Lower lobe of right lung (tissue), 2 donors: ENCODE measurements at regions not wholly inside any gene's neighbourhood (a gene's known extent, or its start where the extent isn't known, plus 50 kb on each side); places are given as distances from the start of the nearest gene placed in this dataset.

ENCODE experiments used
- ATAC-seq, 2 donors: fragments of 200-7000 bp; cut with Tn5 transposase; one replicate each; pipeline ENCODE4 v1.9.1; 2020 to 2022; ENCODE audit warnings: mild to moderate bottlenecking in 2 of 2, moderate library complexity in 2 of 2
- DNase-seq: peaks from one replicate; pipeline ENCODE4 v3.0.0-alpha.2; 2020
- H3K27ac ChIP-seq: fragments of 200-600 bp; one replicate; pipeline ENCODE4 v1.8.0; 2022
- H3K27me3 ChIP-seq: fragments of 200-600 bp; one replicate; pipeline ENCODE4 v1.8.0; 2022; ENCODE audit warnings: low read depth
- H3K36me3 ChIP-seq: fragments of 200-600 bp; one replicate; pipeline ENCODE4 v1.8.0; 2022; ENCODE audit warnings: mild to moderate bottlenecking
- H3K4me1 ChIP-seq: fragments of 200-600 bp; one replicate; pipeline ENCODE4 v1.8.0; 2022
- H3K4me3 ChIP-seq: fragments of 200-600 bp; one replicate; pipeline ENCODE4 v1.8.0; 2022; ENCODE audit warnings: mild to moderate bottlenecking
- H3K9me3 ChIP-seq: fragments of 200-600 bp; one replicate; pipeline ENCODE4 v1.8.0; 2022
- intact Hi-C: fragments of 100-400 bp; cut with DNase I; formaldehyde crosslinking; loops from one replicate; pipeline ENCODE4 v1.11.0; 2022
- TF ChIP-seq, protein P1 (sequence below): fragments of 200-600 bp; IDR thresholded peaks from one replicate; pipeline ENCODE4 v1.8.0; 2022; ENCODE audit warnings: antibody characterized with exemption, mild to moderate bottlenecking
- donor health status: DM: no; HTN: yes; CAD: no; lungs with severe emphysema.

- no peak overlapping the region for H3K4me3 ChIP-seq
- no peaks in the 10 kb centered on the region for H3K9me3 ChIP-seq
- intact Hi-C loops = no loop called here
- H3K4me1 ChIP-seq = no peaks in the 10 kb centered on the region
- TF ChIP-seq, protein P1, sequence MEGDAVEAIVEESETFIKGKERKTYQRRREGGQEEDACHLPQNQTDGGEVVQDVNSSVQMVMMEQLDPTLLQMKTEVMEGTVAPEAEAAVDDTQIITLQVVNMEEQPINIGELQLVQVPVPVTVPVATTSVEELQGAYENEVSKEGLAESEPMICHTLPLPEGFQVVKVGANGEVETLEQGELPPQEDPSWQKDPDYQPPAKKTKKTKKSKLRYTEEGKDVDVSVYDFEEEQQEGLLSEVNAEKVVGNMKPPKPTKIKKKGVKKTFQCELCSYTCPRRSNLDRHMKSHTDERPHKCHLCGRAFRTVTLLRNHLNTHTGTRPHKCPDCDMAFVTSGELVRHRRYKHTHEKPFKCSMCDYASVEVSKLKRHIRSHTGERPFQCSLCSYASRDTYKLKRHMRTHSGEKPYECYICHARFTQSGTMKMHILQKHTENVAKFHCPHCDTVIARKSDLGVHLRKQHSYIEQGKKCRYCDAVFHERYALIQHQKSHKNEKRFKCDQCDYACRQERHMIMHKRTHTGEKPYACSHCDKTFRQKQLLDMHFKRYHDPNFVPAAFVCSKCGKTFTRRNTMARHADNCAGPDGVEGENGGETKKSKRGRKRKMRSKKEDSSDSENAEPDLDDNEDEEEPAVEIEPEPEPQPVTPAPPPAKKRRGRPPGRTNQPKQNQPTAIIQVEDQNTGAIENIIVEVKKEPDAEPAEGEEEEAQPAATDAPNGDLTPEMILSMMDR = no peak
- H3K36me3 ChIP-seq = no peaks in the 10 kb centered on the region
- peak in 1 of 2 donors; percentile 28 for ATAC-seq
- no peak for DNase-seq
- no peak overlapping the region for H3K27ac ChIP-seq
- no peaks in the 10 kb centered on the region for H3K27me3 ChIP-seq
Observed at GRCh38 chr3:177429079-177429478, 231.8 kb upstream of the TBL1XR1 start.

- no peak overlapping the region for H3K4me3 ChIP-seq
- DNase-seq = no peak
- no peaks in the 10 kb centered on the region for H3K27me3 ChIP-seq
- no peak overlapping the region for H3K27ac ChIP-seq
- no peaks in the 10 kb centered on the region for H3K4me1 ChIP-seq
- TF ChIP-seq, protein P1 = no peak
- no peaks in the 10 kb centered on the region for H3K36me3 ChIP-seq
- ATAC-seq = no peak
- H3K9me3 ChIP-seq = no peaks in the 10 kb centered on the region
- intact Hi-C loops = no loop called here
Observed at GRCh38 chr3:177429771-177430170, 232.5 kb upstream of the TBL1XR1 start.

- Histone ChIP-seq H3K27ac (no peak overlapping the region), H3K9me3 (no peaks in the 10 kb centered on the region), H3K27me3 (no peaks in the 10 kb centered on the region), H3K4me3 (no peak overlapping the region), H3K4me1 (no peaks in the 10 kb centered on the region), H3K36me3 (no peaks in the 10 kb centered on the region)
- ATAC-seq (no peak), DNase-seq (no peak)
- TF ChIP-seq, protein P1 = no peak
- intact Hi-C loops = no loop called here
Observed at GRCh38 chr3:177430653-177431052, 233.4 kb upstream of the TBL1XR1 start.

DNA sequence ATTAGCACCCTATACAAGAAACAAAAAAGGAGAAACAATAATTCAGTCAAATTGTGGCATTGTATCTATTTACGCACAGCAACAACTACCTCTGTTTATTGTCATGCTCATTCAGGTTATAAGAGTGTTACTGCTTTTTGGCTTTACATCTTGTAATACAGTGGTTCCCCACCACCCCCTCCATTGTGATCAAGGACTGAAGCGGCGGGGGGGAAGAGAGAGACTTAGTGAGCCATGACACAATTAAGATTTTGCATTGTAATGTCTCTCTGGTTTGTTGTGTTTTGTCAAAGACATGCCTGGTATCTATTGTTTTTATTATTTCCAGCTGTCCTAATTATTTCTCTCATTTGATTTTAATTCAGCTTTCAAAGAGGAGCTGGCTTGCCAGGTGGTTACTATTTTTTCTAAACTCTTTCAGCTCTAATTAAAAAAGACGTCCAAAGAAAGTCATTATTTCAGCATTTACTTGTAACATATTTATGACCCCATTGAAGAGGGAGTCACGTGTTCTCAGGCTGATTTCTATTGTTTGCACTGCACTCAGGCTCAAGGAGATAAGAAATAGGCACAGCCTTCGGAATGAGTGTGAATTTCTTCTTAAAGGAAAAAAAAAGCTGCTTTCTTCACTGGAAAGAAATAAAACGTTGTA lies 234.4 kb upstream of the TBL1XR1 start:
- no peaks in the 10 kb centered on the region for H3K27me3 ChIP-seq
- DNase-seq = no peak
- no peaks in the 10 kb centered on the region for H3K4me1 ChIP-seq
- H3K9me3 ChIP-seq = no peaks in the 10 kb centered on the region
- TF ChIP-seq, protein P1 = no peak
- no peaks in the 10 kb centered on the region for H3K36me3 ChIP-seq
- intact Hi-C loops = no loop called here
- H3K4me3 ChIP-seq = no peak overlapping the region
- ATAC-seq = peak; percentile 59 to 91
- H3K27ac ChIP-seq = no peak overlapping the region

DNA sequence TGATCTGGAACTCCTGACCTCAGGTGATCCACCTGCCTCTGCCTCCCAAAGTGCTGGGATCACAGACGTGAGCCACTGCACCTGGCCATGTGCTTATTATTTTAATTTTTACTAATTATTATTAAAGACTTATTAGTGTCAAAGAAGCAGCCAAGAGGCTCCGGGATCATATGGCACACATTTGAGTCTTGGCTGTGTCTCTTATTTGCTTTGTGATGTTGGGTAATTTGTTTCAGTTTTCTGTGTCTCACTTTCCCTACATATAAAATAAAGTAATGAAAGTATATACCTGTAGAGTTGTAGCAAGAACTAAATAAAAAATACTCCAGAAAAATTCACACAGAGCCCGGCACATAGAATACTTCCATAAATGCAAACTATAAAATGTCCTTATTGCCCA lies 238.0 kb upstream of the TBL1XR1 start:
- Histone ChIP-seq H3K27ac (no peak overlapping the region), H3K4me3 (no peak overlapping the region), H3K36me3 (no peaks in the 10 kb centered on the region), H3K27me3 (no peaks in the 10 kb centered on the region), H3K9me3 (no peaks in the 10 kb centered on the region), H3K4me1 (no peaks in the 10 kb centered on the region)
- no peak for ATAC-seq
- no peak for DNase-seq
- intact Hi-C loops = no loop called here
- TF ChIP-seq, protein P1 = no peak
